Type B pancreatic cell (in vitro differentiated cells): ENCODE measurements at regions not wholly inside any gene's neighbourhood (a gene's known extent, or its start where the extent isn't known, plus 50 kb on each side); places are given as distances from the start of the nearest gene placed in this dataset.
"Not testable (repeated sequence)": the region's sequence is repeated elsewhere in the genome, so short reads cannot be mapped to it uniquely, and the experiment has no call there.

ENCODE experiments used
- DNase-seq: peaks from one replicate; pipeline ENCODE4 v3.0.0; 2021; ENCODE audit warnings: mixed read lengths; ENCODE audit not compliant: unreplicated experiment; ENCODE audit errors: extremely low spot score
- H3K27ac Mint-ChIP-seq: 2 replicates; pipeline ENCODE4 v1.8.0; 2021; ENCODE audit warnings: mild to moderate bottlenecking, mixed read lengths
- H3K27me3 Mint-ChIP-seq: 2 replicates; pipeline ENCODE4 v1.8.0; 2021; ENCODE audit warnings: mixed read lengths
- H3K36me3 Mint-ChIP-seq: 2 replicates; pipeline ENCODE4 v1.8.0; 2021; ENCODE audit warnings: mixed read lengths
- H3K4me1 Mint-ChIP-seq: one replicate; pipeline ENCODE4 v1.8.0; 2021; ENCODE audit warnings: mixed read lengths; ENCODE audit not compliant: unreplicated experiment
- H3K4me3 Mint-ChIP-seq: 2 replicates; pipeline ENCODE4 v1.8.0; 2021; ENCODE audit warnings: mild to moderate bottlenecking, mixed read lengths
- H3K9me3 Mint-ChIP-seq: 2 replicates; pipeline ENCODE4 v1.8.0; 2021; ENCODE audit warnings: mixed read lengths
- CTCF ChIP-seq: fragments of 200-600 bp; sonication (generic); conservative IDR thresholded peaks from 2 replicates; pipeline ENCODE4 v1.5.0; 2021; ENCODE audit warnings: antibody characterized with exemption, mild to moderate bottlenecking

GRCh38 chr6:140790109-140790508 is 1342.6 kb upstream of the GJE1 start:
- Mint-ChIP-seq H3K4me3 (no peak overlapping the region), H3K27me3 (no peaks in the 10 kb centered on the region), H3K9me3 (peaks cover 3% of the 10 kb centered on the region), H3K27ac (no peak overlapping the region), H3K36me3 (no peaks in the 10 kb centered on the region), H3K4me1 (no peaks in the 10 kb centered on the region)
- no peak for TF ChIP-seq CTCF
- no peak for DNase-seq

GRCh38 chr6:140789466-140789865 is 1343.3 kb upstream of the GJE1 start:
- H3K4me1 Mint-ChIP-seq: peaks cover 2% of the 10 kb centered on the region
- peaks cover 3% of the 10 kb centered on the region for H3K9me3 Mint-ChIP-seq
- TF ChIP-seq CTCF: no peak
- H3K4me3 Mint-ChIP-seq: no peak overlapping the region
- no peak overlapping the region for H3K27ac Mint-ChIP-seq
- no peaks in the 10 kb centered on the region for H3K36me3 Mint-ChIP-seq
- DNase-seq: no peak
- no peaks in the 10 kb centered on the region for H3K27me3 Mint-ChIP-seq

GRCh38 chr6:140785926-140786325 is 1346.8 kb upstream of the GJE1 start:
- no peak for DNase-seq
- no peak for TF ChIP-seq CTCF
- no peaks in the 10 kb centered on the region for H3K27me3 Mint-ChIP-seq
- no peak overlapping the region for H3K4me3 Mint-ChIP-seq
- H3K9me3 Mint-ChIP-seq: no peaks in the 10 kb centered on the region
- no peaks in the 10 kb centered on the region for H3K36me3 Mint-ChIP-seq
- H3K27ac Mint-ChIP-seq: no peak overlapping the region
- H3K4me1 Mint-ChIP-seq: peaks cover 4% of the 10 kb centered on the region

GRCh38 chr6:140784573-140784972 is 1348.2 kb upstream of the GJE1 start:
- no peaks in the 10 kb centered on the region for H3K36me3 Mint-ChIP-seq
- no peaks in the 10 kb centered on the region for H3K27me3 Mint-ChIP-seq
- H3K4me3 Mint-ChIP-seq: no peak overlapping the region
- no peak overlapping the region for H3K27ac Mint-ChIP-seq
- H3K9me3 Mint-ChIP-seq: no peaks in the 10 kb centered on the region
- no peak for DNase-seq
- TF ChIP-seq CTCF: no peak
- H3K4me1 Mint-ChIP-seq: peaks cover 4% of the 10 kb centered on the region

- not testable (repeated sequence) for H3K9me3 Mint-ChIP-seq, H3K27ac Mint-ChIP-seq, H3K4me3 Mint-ChIP-seq, H3K36me3 Mint-ChIP-seq, DNase-seq, H3K27me3 Mint-ChIP-seq, H3K4me1 Mint-ChIP-seq
Observed at GRCh38 chr6:140783504-140783903, 1349.2 kb upstream of the GJE1 start.

GRCh38 chr6:140782941-140783340 is 1349.8 kb upstream of the GJE1 start:
- Mint-ChIP-seq H3K27me3 (no peaks in the 10 kb centered on the region), H3K4me3 (no peak overlapping the region), H3K4me1 (peaks cover 4% of the 10 kb centered on the region), H3K9me3 (no peaks in the 10 kb centered on the region), H3K36me3 (no peaks in the 10 kb centered on the region), H3K27ac (no peak overlapping the region)
- no peak for TF ChIP-seq CTCF
- DNase-seq: no peak
